NT2/D1 (cell line): ENCODE measurements at regions not wholly inside any gene's neighbourhood (a gene's known extent, or its start where the extent isn't known, plus 50 kb on each side); places are given as distances from the start of the nearest gene placed in this dataset.
A peak's percentile ranks its signal among the peaks of the same experiment; 100 is the strongest.
"Not testable (repeated sequence)": the region's sequence is repeated elsewhere in the genome, so short reads cannot be mapped to it uniquely, and the experiment has no call there.

ENCODE experiments used
- DNase-seq: peaks from one replicate; pipeline ENCODE4 v3.0.0-alpha.2; 2011; ENCODE audit warnings: low read depth, low spot score
- H3K27me3 ChIP-seq: 2 replicates; pipeline ENCODE4 v1.6.0; 2011; ENCODE audit warnings: mild to moderate bottlenecking; ENCODE audit not compliant: insufficient read length, insufficient read depth
- H3K36me3 ChIP-seq: 2 replicates; pipeline ENCODE4 v1.6.1; 2011; ENCODE audit warnings: mild to moderate bottlenecking, low read length, mixed read lengths; ENCODE audit not compliant: insufficient read depth, insufficient read length
- H3K4me1 ChIP-seq: 2 replicates; pipeline ENCODE4 v1.5.1; 2011; ENCODE audit not compliant: insufficient read depth, insufficient read length
- H3K4me3 ChIP-seq: 2 replicates; pipeline ENCODE4 v1.5.1; 2011; ENCODE audit warnings: low read depth; ENCODE audit not compliant: insufficient read length
- H3K9ac ChIP-seq: 2 replicates; pipeline ENCODE4 v1.6.0; 2011; ENCODE audit warnings: low read depth; ENCODE audit not compliant: insufficient read length
- H3K9me3 ChIP-seq: 2 replicates; pipeline ENCODE4 v1.5.1; 2011; ENCODE audit warnings: mild to moderate bottlenecking, low read length; ENCODE audit not compliant: insufficient read depth
- SUZ12 ChIP-seq: IDR thresholded peaks from 2 replicates; pipeline ENCODE4 v1.6.1; 2011; ENCODE audit not compliant: insufficient read length, insufficient read depth; ENCODE audit errors: extremely low read depth
- YY1 ChIP-seq: IDR thresholded peaks from 2 replicates; pipeline ENCODE4 v1.6.1; 2011; ENCODE audit not compliant: insufficient read length, insufficient read depth
- ZNF274 ChIP-seq: IDR thresholded peaks from 2 replicates; pipeline ENCODE4 v1.6.1; 2011; ENCODE audit warnings: mild to moderate bottlenecking, low read depth, low read length

GRCh38 chr6:28607990-28608389, 82.3 kb downstream of the GPX5 start:
- no peak overlapping the region for H3K9ac ChIP-seq

GRCh38 chr6:28609672-28610071, 84.0 kb downstream of the GPX5 start:
- TF ChIP-seq SUZ12 (no peak), ZNF274 (no peak), YY1 (no peak)
- H3K36me3 ChIP-seq, result no peaks in the 10 kb centered on the region
- no peak overlapping the region for H3K4me3 ChIP-seq
- no peaks in the 10 kb centered on the region for H3K4me1 ChIP-seq
- DNase-seq, result no peak
- no peaks in the 10 kb centered on the region for H3K27me3 ChIP-seq
- no peaks in the 10 kb centered on the region for H3K9me3 ChIP-seq
- H3K9ac ChIP-seq, result no peak overlapping the region

More at GRCh38 chr6:28607990-28608389, 82.3 kb downstream of the GPX5 start:
- Histone ChIP-seq H3K9me3 (no peaks in the 10 kb centered on the region), H3K27me3 (no peaks in the 10 kb centered on the region), H3K36me3 (no peaks in the 10 kb centered on the region), H3K4me1 (no peaks in the 10 kb centered on the region), H3K4me3 (no peak overlapping the region)
- no peak for TF ChIP-seq ZNF274
- no peak for TF ChIP-seq SUZ12
- TF ChIP-seq YY1, result no peak
- no peak for DNase-seq

DNA sequence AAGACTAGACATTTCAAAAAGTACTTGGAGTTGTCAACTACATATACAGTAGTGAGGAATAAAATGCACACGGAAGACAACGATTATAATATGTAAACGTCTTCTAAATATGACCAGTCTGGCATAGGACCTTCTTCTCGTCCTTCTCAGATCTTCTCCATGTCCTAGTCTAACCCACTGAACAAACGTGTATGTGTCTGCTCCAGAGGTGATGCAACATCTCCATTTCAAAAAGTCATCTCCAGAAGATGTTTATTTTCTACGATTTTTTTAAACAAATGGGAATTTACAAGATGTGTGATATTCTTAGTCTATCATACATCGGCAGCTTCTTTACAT, 89.9 kb downstream of the GPX5 start:
- no peak for DNase-seq
- Histone ChIP-seq H3K36me3 (no peaks in the 10 kb centered on the region), H3K9me3 (no peaks in the 10 kb centered on the region), H3K4me3 (no peak overlapping the region), H3K9ac (no peak overlapping the region), H3K4me1 (no peaks in the 10 kb centered on the region), H3K27me3 (no peaks in the 10 kb centered on the region)
- TF ChIP-seq YY1 (no peak), SUZ12 (no peak), ZNF274 (no peak)

- H3K9me3 ChIP-seq, result no peaks in the 10 kb centered on the region
- no peak overlapping the region for H3K9ac ChIP-seq
- H3K4me3 ChIP-seq, result no peak overlapping the region
- no peaks in the 10 kb centered on the region for H3K27me3 ChIP-seq
- H3K36me3 ChIP-seq, result no peaks in the 10 kb centered on the region
- H3K4me1 ChIP-seq, result no peaks in the 10 kb centered on the region
- no peak for DNase-seq
- TF ChIP-seq YY1 (no peak), SUZ12 (no peak), ZNF274 (no peak)
Observed at GRCh38 chr6:28615955-28616747, 90.5 kb downstream of the GPX5 start.

DNA sequence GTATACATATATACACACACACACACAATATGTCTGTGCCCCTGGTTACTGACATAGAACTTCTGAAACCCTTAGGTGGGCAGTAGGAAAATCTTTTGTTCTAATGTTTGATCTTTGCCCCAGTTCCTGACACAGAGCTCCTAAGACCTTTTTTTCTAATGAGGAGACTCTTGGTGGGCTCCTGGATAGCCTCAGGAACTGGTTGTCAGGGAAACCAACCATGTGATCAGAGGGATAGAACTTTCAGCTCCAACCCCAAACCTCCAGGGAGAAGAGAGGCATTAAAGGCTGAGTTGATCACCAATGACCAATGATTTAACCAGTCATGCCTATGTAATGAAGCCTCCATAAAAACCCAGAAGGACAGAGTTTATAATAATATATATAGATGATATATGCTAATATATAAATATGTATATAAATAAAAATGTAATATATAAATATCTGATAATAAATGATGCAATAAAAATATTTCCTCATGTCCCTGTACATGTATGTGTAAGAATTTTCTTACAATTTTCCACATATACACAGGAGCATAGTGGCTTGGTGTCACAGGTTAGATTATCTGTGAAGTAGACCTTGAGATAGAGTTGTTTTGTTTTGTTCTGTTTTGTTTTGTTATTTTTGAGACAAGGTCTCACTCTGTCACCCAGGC, 93.3 kb downstream of the GPX5 start:
- no peaks in the 10 kb centered on the region for H3K9me3 ChIP-seq
- no peak overlapping the region for H3K4me3 ChIP-seq
- no peak overlapping the region for H3K9ac ChIP-seq
- peak; percentile 11 for DNase-seq
- TF ChIP-seq SUZ12, result no peak
- TF ChIP-seq ZNF274, result no peak
- TF ChIP-seq YY1, result no peak
- H3K36me3 ChIP-seq, result no peaks in the 10 kb centered on the region
- no peaks in the 10 kb centered on the region for H3K27me3 ChIP-seq
- H3K4me1 ChIP-seq, result no peaks in the 10 kb centered on the region

DNA sequence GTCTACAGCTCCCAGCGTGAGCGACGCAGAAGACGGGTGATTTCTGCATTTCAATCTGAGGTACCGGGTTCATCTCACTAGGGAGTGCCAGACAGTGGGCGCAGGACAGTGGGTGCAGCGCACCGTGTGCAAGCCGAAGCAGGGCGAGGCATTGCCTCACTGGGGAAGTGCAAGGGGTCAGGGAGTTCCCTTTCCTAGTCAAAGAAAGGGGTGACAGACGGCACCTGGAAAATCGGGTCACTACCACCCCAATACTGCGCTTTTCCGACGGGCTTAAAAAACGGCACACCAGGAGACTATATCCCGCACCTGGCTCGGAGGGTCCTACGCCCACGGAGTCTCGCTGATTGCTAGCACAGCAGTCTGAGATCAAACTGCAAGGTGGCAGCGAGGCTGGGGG, 95.6 kb downstream of the GPX5 start:
- not testable (repeated sequence) for H3K27me3 ChIP-seq, H3K9ac ChIP-seq, H3K9me3 ChIP-seq, H3K36me3 ChIP-seq, H3K4me1 ChIP-seq, DNase-seq
- H3K4me3 ChIP-seq, result peak overlapping the region; percentile 34

DNA sequence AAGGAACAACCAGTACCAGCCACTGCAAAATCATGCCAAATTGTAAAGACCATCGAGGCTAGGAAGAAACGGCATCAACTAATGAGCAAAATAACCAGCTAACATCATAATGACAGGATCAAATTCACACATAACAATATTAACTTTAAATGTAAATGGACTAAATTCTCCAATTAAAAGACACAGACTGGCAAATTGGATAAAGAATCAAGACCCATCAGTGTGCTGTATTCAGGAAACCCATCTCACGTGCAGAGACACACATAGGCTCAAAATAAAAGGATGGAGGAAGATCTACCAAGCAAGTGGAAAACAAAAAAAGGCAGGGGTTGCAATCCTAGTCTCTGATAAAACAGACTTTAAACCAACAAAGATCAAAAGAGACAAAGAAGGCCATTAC, 97.6 kb downstream of the GPX5 start:
- H3K36me3 ChIP-seq, H3K9ac ChIP-seq, H3K4me3 ChIP-seq, H3K9me3 ChIP-seq, DNase-seq, H3K4me1 ChIP-seq, H3K27me3 ChIP-seq: not testable (repeated sequence)

DNA sequence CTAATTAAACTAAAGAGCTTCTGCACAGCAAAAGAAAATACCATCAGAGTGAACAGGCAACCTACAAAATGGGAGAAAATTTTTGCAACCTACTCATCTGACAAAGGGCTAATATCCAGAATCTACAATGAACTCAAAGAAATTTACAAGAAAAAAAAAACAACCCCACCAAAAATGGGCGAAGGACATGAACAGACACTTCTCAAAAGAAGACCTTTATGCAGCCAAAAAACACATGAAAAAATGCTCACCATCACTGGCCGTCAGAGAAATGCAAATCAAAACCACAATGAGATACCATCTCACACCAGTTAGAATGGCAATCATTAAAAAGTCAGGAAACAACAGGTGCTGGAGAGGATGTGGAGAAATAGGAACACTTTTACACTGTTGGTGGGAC, 100.7 kb downstream of the GPX5 start:
- not testable (repeated sequence) for H3K9me3 ChIP-seq, H3K4me3 ChIP-seq, H3K9ac ChIP-seq, H3K36me3 ChIP-seq, H3K4me1 ChIP-seq, H3K27me3 ChIP-seq, DNase-seq
